Sigmoid colon (tissue), 6 donors: ENCODE measurements at regions not wholly inside any gene's neighbourhood (a gene's known extent, or its start where the extent isn't known, plus 50 kb on each side); places are given as distances from the start of the nearest gene placed in this dataset.

ENCODE experiments used
- DNase-seq: peaks from one replicate; pipeline ENCODE4 v3.0.0-alpha.2; 2019
- H3K27ac ChIP-seq, 4 donors: fragments of 200-600 bp; sonication (generic); one replicate each; pipeline ENCODE4 v1.5.1; 2016 to 2019; ENCODE audit warnings: mild to moderate bottlenecking in 1 of 4
- H3K27me3 ChIP-seq, 3 donors: fragments of 200-600 bp; sonication (generic); one replicate each; pipeline ENCODE4 v1.5.1; 2019; ENCODE audit warnings: mild to moderate bottlenecking in 1 of 3
- H3K36me3 ChIP-seq, 4 donors: fragments of 200-600 bp; sonication (generic); one replicate each; pipeline ENCODE4 v1.5.1; 2016 to 2019
- H3K4me1 ChIP-seq, 4 donors: fragments of 200-600 bp; sonication (generic); one replicate each; pipeline ENCODE4 v1.5.1; 2017 to 2019
- H3K4me3 ChIP-seq, 4 donors: fragments of 200-600 bp; sonication (generic); one replicate each; pipeline ENCODE4 v1.5.1; 2017 to 2019; ENCODE audit warnings: mild to moderate bottlenecking in 2 of 4, moderate library complexity in 1 of 4
- H3K9me3 ChIP-seq, 4 donors: fragments of 200-600 bp in 3 of 4; sonication (generic) in 3 of 4; one replicate each; pipeline versions ENCODE4 v1.5.1 to v1.6.1; 2013 to 2019
- CTCF ChIP-seq, 4 experiments: fragments of 450-650 bp in 3 of 4; fragments of 200-600 bp in 1 of 4; IDR thresholded peaks; one replicate each; pipeline ENCODE4 v1.5.1; 2016 to 2019; ENCODE audit warnings: antibody characterized with exemption in 4 of 4, mild to moderate bottlenecking in 3 of 4, moderate library complexity in 2 of 4
- EP300 ChIP-seq, 4 donors: sonication (generic); formaldehyde crosslinking; IDR thresholded peaks; one replicate each; pipeline ENCODE4 v1.6.1; 2017; ENCODE audit warnings: antibody characterized with exemption in 4 of 4
- POLR2A ChIP-seq, 2 donors: fragments of 450-650 bp; IDR thresholded peaks; one replicate each; pipeline ENCODE4 v1.6.1; 2016; ENCODE audit warnings: antibody characterized with exemption in 2 of 2, mild to moderate bottlenecking in 2 of 2, moderate library complexity in 2 of 2
- POLR2AphosphoS5 ChIP-seq, 4 donors: sonication (generic); formaldehyde crosslinking; IDR thresholded peaks; one replicate each; pipeline ENCODE4 v1.6.1; 2017; ENCODE audit warnings: antibody characterized with exemption in 4 of 4
- WGBS, 2 donors: extraction: QIAGEN DNeasy Blood & Tissue Kit; methylation state at CpG; one replicate each; pipeline ENCODE4 v1.1.7; 2013; 5-methylcytosine and 5-hydroxymethylcytosine counted together
- intact Hi-C: fragments of 100-400 bp; cut with DNase I; formaldehyde crosslinking; loops from one replicate; pipeline ENCODE4 v1.15.1; 2023
- donor health status: healthy with polysubstance abuse.
- donor health status: healthy.

- no peak overlapping the region for H3K4me3 ChIP-seq
- 83 to 90% methylated on average over 2 of the region's 2 CpGs for whole genome bisulfite sequencing, 2 donors
Observed at GRCh38 chr3:87780811-87781210, 278.0 kb downstream of the CGGBP1 start.

GRCh38 chr3:87778876-87779275 lies 279.9 kb downstream of the CGGBP1 start:
- intact Hi-C loops = no loop called here
- Histone ChIP-seq H3K9me3 (peaks cover 0 to 4% (median 0%) of the 10 kb centered on the region in 4 donors), H3K4me3 (no peak overlapping the region), H3K4me1 (no peaks in the 10 kb centered on the region), H3K36me3 (no peaks in the 10 kb centered on the region), H3K27me3 (no peaks in the 10 kb centered on the region), H3K27ac (no peak overlapping the region)
- TF ChIP-seq CTCF (IDR thresholded peaks at IDR 0.05) (no peak), POLR2A (IDR thresholded peaks at IDR 0.05) (no peak), EP300 (IDR thresholded peaks at IDR 0.05) (no peak), POLR2AphosphoS5 (IDR thresholded peaks at IDR 0.05) (no peak)
- DNase-seq = no peak
- WGBS, 2 donors = 64 to 81% methylated on average over 1 of the region's 1 CpG

More at GRCh38 chr3:87780811-87781210, 278.0 kb downstream of the CGGBP1 start:
- DNase-seq = no peak
- no peaks in the 10 kb centered on the region for H3K36me3 ChIP-seq
- no peaks in the 10 kb centered on the region for H3K4me1 ChIP-seq
- TF ChIP-seq POLR2AphosphoS5 (IDR thresholded peaks at IDR 0.05) = no peak
- no peak for TF ChIP-seq POLR2A (IDR thresholded peaks at IDR 0.05)
- TF ChIP-seq EP300 (IDR thresholded peaks at IDR 0.05) = no peak
- TF ChIP-seq CTCF (IDR thresholded peaks at IDR 0.05) = no peak
- intact Hi-C loops = no loop called here
- H3K27me3 ChIP-seq = no peaks in the 10 kb centered on the region
- peaks cover 0 to 4% (median 0%) of the 10 kb centered on the region in 4 donors for H3K9me3 ChIP-seq
- H3K27ac ChIP-seq = no peak overlapping the region

- intact Hi-C loops = no loop called here
- peaks cover 0 to 1% (median 0%) of the 10 kb centered on the region in 4 donors for H3K9me3 ChIP-seq
Observed at GRCh38 chr3:87771337-87772192, 287.2 kb downstream of the CGGBP1 start.

GRCh38 chr3:87766721-87767120 lies 292.1 kb downstream of the CGGBP1 start:
- TF ChIP-seq CTCF (IDR thresholded peaks at IDR 0.05) = no peak
- TF ChIP-seq POLR2AphosphoS5 (IDR thresholded peaks at IDR 0.05) = no peak
- no peak for TF ChIP-seq POLR2A (IDR thresholded peaks at IDR 0.05)
- TF ChIP-seq EP300 (IDR thresholded peaks at IDR 0.05) = no peak
- H3K36me3 ChIP-seq = no peaks in the 10 kb centered on the region

More at GRCh38 chr3:87771337-87772192, 287.2 kb downstream of the CGGBP1 start:
- H3K4me3 ChIP-seq = no peak overlapping the region
- WGBS, 2 donors = 37 to 50% methylated on average over 5 of the region's 5 CpGs
- peak; percentile 56 for DNase-seq
- no peaks in the 10 kb centered on the region for H3K27me3 ChIP-seq
- H3K36me3 ChIP-seq = no peaks in the 10 kb centered on the region
- no peak for TF ChIP-seq EP300 (IDR thresholded peaks at IDR 0.05)
- peak in 2 of 4 experiments; percentile 31 to 37 for TF ChIP-seq CTCF (IDR thresholded peaks at IDR 0.05)
- TF ChIP-seq POLR2AphosphoS5 (IDR thresholded peaks at IDR 0.05) = no peak
- TF ChIP-seq POLR2A (IDR thresholded peaks at IDR 0.05) = no peak
- no peak overlapping the region for H3K27ac ChIP-seq
- H3K4me1 ChIP-seq = no peaks in the 10 kb centered on the region

More at GRCh38 chr3:87766721-87767120, 292.1 kb downstream of the CGGBP1 start:
- Histone ChIP-seq H3K4me1 (no peaks in the 10 kb centered on the region), H3K4me3 (no peak overlapping the region), H3K27me3 (no peaks in the 10 kb centered on the region), H3K27ac (no peak overlapping the region), H3K9me3 (no peaks in the 10 kb centered on the region)
- 49 to 54% methylated on average over 2 of the region's 2 CpGs for WGBS, 2 donors
- intact Hi-C loops = no loop called here
- no peak for DNase-seq
